HG02885 (cell line): ENCODE measurements at regions not wholly inside any gene's neighbourhood (a gene's known extent, or its start where the extent isn't known, plus 50 kb on each side); places are given as distances from the start of the nearest gene placed in this dataset.
"Not testable (repeated sequence)": the region's sequence is repeated elsewhere in the genome, so short reads cannot be mapped to it uniquely, and the experiment has no call there.

Experiments
- ATAC-seq: cut with Tn5 transposase; IDR thresholded peaks from one replicate; pipeline ENCODE4 v1.9.1; 2021; ENCODE audit warnings: mild to moderate bottlenecking; ENCODE audit not compliant: unreplicated experiment, poor library complexity

DNA sequence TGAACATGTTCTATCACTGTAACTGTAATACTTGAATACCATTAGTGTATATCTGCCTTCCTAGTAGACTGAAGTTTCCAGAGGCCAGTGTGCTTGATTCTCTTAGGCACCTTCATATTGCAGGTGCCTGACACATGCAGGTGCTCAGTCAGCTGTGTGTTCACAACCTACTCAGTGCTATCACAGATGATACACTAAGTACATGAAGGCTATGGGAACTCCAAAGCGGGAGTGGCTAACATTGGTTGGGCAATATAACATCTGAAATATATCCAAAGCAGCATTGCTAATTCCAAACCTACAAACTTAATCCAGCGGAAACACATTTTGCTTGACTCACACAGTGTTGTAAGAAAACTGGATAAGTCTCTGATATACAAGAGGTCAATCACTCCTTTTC, 539.3 kb upstream of the ISX start:
- ATAC-seq = no peak

- ATAC-seq = no peak
These were observed 531.9 kb upstream of the ISX start for GRCh38 chr22:34534101-34534500.

GRCh38 chr22:34567367-34567766, 498.6 kb upstream of the ISX start:
- ATAC-seq = no peak

DNA sequence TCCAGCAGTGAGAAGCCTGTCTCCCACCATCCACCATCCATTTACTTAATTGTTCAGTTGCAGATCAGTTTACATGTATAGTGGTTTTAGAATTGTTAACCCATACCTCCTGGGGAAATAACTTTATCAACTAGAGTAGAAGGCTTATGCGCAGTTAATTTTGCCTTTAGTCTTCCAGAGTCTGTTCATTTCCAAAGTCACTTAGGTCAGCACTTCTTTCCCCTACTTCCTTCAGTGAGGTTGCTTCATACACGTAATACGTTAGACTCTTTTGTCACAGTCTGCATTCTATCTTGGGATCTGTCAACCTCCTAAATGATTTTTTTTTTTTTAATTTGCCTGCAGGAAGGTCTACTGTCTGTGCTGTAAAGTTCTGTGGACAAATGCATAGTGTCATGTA, 495.6 kb upstream of the ISX start:
- ATAC-seq = no peak

GRCh38 chr22:34579519-34579918, 486.4 kb upstream of the ISX start:
- ATAC-seq = no peak

DNA sequence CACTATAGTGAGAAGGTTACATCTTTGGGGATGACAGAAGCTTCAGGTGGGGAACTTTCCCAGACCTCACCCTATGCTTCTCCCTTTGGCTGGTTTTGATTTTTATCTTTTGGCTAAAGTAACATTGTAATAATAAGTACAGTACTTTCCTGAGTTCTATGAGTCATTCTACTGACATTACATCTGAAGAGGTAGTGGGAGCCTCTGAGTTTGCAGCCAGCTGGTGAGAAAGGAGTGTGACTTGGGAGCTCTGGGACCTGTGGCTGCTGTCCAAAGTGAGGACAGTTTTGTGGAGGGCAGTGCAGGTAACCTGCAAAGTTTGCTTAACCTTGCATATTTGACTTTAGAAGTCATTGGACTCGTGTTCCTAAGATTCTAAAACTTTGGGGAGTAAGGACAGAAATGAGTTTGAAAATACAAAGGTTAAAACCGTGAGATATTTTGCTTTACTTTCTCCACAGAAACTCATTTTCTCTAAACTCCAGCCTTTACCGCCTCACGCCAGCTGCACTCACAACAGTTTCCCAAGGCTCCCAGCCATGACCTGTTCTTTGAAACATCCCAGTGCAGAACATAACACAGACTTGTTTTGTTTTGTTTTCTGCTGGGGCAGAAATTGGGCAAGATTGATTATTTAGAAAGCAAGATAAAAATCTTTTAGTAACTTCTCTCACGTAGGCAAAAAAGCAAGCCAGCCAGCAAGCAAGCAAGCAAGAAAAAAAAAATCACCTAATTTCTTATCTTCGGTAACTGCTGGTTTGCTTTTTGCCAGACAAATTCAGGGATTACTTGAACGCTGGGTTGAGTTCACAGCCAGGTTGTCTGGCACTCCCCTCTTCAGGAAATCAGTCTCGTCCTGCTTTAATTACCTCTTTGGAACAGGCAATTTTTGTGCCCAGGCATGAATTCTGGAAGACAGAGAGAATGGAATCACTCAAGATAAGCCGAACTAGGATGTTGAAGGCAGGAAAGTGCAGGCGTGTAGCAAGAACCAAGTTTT, 478.3 kb upstream of the ISX start:
- no peak for ATAC-seq

DNA sequence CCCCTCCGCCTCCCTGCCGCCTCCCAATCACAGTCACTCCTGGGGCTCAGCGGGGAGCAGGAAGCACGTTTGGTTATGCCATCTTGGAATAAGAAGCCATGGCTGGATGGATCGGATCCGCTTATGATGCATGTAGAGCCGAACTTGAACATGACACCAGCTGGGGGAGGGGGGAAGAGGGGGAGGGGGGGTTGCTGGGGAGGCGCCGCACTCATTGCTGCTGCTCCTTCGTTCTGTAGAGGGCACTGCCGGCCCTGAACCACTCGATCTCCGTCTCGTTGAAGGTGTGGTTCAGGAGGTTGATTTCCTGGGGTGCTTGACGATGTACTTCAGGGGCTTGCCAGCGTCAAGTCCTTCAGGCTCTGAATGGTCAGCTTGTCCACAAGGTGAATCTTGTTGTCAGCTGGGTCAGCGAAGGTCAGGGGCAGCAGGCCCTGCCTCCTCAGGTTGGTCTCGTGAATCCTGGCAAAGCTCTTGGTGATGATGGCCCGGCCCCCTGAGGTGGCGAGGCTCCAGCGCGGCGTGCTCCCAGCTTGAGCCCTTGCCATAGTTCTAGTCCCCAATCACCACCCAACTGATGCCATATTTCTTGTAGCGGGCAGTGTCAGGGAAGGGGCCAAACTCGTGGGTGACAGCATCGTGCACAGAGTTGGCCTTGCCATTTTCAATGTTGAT, 476.9 kb upstream of the ISX start:
- no peak for ATAC-seq

- ATAC-seq = no peak
These were observed 473.7 kb upstream of the ISX start for GRCh38 chr22:34592123-34592740.

- ATAC-seq = no peak
These were observed 466.4 kb upstream of the ISX start for GRCh38 chr22:34599567-34599966.

- ATAC-seq = no peak
These were observed 461.6 kb upstream of the ISX start for GRCh38 chr22:34604312-34604711.

GRCh38 chr22:34608106-34608505, 457.9 kb upstream of the ISX start:
- ATAC-seq = no peak

DNA sequence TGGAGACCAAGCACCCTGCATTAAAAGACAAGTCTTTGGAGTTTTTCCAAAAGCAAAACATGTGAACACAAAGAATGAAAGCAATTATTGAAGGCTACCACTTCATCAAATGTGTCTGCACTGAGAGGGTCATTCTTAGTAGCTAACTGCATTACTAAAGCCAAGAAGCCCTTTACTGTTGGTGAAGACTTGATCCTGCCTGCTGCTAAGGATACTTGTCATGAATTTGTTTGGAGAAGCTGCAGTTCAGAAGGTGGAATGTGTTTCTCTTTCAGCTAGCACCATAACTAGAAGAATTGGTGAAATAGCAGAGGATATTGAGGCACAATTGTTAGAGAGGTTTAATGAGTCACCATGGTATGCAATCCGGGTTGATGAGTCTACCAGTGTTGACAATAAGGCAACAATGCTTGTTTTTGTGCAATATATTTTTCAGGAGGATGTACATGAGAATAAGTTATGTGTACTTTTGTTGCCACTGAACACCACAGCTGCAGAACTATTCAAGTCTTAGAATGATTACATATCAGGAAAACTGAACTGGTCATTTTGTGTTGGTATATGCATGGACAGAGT, 457.3 kb upstream of the ISX start:
- ATAC-seq = no peak

DNA sequence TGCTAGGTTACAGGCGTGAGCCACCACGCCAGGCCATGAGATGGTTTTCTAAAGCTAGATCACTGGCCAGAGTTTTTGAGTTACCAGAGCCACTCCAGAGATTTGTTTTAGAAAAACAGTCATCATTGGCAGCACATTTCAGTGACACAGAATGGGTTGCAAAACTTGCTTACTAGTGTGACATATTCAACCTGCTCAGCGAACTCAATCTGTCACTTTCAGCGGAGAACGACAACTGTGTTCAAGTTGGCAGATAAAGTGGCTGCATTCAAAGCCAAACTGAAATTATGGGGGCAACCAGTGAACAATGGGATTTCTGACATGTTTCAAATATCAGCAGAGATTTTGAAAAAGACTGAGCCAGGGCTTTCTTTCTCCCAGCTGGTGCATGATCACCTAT, 456.3 kb upstream of the ISX start:
- ATAC-seq = no peak

DNA sequence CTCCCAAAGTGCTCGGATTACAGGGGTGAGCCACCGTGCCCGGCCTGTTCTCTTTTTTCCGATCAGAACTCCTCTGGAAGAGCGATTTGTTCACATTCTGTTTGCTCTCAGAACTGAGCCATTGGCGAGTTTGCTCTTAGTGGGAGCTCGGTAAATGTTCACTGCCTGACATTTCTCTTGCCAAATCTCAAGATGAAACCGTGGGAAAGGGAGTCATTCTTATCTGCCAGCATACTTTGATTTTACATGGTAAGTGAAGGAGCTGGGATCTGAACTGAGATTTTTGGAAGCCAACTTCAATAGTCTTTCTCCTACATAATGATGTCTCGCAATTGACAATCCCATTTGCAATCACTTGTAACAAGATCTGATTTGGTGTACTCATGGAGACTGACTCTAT, 445.8 kb upstream of the ISX start:
- no peak for ATAC-seq

GRCh38 chr22:34620832-34621231, 445.1 kb upstream of the ISX start:
- no peak for ATAC-seq

DNA sequence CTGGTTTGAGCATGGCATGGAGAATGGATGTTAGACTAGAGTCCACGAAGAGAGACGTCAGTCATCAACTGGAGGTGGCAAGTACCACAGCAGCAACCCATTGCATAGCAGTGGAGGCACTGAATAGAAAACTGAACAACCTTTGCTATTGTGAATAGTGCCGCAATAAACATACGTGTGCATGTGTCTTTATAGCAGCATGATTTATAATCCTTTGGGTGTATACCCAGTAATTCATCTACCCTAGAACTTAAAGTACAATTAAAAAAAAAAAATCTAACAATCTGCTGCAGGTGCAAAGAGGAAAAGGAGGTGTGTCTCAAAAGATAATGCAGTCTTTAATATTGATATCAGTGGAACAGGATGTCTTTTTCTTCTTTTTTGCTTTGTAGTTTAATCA, 443.4 kb upstream of the ISX start:
- ATAC-seq = no peak

DNA sequence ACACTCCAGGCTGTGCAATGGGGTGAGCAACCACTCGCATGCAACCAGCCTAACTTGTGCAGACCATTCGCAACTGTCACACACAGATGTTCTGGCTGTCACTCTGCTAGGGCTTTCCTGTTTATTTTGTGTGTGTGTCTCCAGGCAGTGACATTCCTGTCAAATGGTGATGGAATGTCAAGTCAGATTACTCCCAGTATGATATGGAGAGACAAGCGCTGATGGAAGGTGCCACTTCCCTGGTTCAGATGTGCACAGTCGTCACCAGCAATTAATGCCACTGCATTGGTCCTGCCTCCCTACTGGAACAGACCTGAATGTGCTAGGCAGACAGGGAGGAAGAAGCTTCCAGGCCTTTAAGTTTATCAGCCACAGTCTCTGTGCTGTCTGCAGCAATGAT, 442.4 kb upstream of the ISX start:
- ATAC-seq = no peak

GRCh38 chr22:34625892-34626291, 440.1 kb upstream of the ISX start:
- not testable (repeated sequence) for ATAC-seq

GRCh38 chr22:34638128-34638527, 427.8 kb upstream of the ISX start:
- no peak for ATAC-seq

DNA sequence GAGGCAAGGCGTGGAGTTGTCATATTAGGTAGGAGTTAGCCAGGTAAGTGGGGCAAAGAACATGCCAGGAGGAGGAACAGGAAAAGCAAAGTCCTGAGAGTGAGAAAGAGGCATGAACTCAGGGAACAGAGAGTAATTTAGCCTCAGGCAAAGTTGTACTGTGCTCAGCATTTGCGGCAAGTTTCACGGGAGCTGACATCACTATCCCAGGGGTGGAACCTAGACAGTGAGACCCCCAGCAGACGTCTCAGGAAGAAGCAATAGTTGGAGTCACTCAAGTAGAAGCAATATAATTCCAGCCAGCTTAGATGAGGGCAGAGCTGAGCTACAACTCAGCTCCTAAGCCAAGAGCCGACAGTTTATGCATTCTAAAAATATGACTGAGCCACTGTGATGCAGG, 426.0 kb upstream of the ISX start:
- no peak for ATAC-seq

GRCh38 chr22:34645375-34645774, 420.6 kb upstream of the ISX start:
- no peak for ATAC-seq
